GM12872 (cell line): ENCODE measurements at regions not wholly inside any gene's neighbourhood (a gene's known extent, or its start where the extent isn't known, plus 50 kb on each side); places are given as distances from the start of the nearest gene placed in this dataset.

Experiments
- TF ChIP-seq, protein P1 (sequence below): IDR thresholded peaks from 3 replicates; pipeline ENCODE4 v1.5.1; 2011; ENCODE audit warnings: low read depth, mild to moderate bottlenecking, low read length, moderate library complexity; ENCODE audit not compliant: insufficient read depth

GRCh38 chr22:22955276-22955798 lies 67.7 kb downstream of the IGLL5 start:
- TF ChIP-seq, protein P1, sequence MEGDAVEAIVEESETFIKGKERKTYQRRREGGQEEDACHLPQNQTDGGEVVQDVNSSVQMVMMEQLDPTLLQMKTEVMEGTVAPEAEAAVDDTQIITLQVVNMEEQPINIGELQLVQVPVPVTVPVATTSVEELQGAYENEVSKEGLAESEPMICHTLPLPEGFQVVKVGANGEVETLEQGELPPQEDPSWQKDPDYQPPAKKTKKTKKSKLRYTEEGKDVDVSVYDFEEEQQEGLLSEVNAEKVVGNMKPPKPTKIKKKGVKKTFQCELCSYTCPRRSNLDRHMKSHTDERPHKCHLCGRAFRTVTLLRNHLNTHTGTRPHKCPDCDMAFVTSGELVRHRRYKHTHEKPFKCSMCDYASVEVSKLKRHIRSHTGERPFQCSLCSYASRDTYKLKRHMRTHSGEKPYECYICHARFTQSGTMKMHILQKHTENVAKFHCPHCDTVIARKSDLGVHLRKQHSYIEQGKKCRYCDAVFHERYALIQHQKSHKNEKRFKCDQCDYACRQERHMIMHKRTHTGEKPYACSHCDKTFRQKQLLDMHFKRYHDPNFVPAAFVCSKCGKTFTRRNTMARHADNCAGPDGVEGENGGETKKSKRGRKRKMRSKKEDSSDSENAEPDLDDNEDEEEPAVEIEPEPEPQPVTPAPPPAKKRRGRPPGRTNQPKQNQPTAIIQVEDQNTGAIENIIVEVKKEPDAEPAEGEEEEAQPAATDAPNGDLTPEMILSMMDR: no peak

GRCh38 chr22:22955866-22956535 lies 68.4 kb downstream of the IGLL5 start:
- TF ChIP-seq, protein P1: peak; percentile 84

GRCh38 chr22:22957090-22957489 lies 69.5 kb downstream of the IGLL5 start:
- TF ChIP-seq, protein P1: no peak

DNA sequence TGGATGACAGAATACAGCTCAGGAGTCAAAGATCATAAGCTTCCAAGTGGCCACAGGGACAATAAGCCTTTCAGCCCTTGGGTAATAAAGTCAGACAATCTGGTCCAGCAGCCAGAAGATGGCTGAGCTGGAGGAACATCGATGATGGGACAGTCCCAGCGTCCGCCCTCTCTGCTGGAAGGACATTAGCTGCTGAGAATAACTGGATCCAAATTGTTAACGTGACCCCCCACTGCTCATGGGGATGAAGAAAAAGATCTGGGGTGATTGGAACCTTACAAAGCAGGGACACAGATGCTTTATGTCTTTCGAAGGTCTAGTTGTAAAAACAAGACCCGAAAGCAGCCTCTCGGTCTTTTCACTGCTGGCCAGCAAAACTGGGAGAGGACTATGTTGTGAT lies 71.0 kb downstream of the IGLL5 start:
- TF ChIP-seq, protein P1: no peak

- TF ChIP-seq, protein P1: peak; percentile 78
These were observed 71.7 kb downstream of the IGLL5 start for GRCh38 chr22:22959147-22959827.

GRCh38 chr22:22960307-22960706 lies 72.7 kb downstream of the IGLL5 start:
- TF ChIP-seq, protein P1: no peak

GRCh38 chr22:22961574-22961973 lies 74.0 kb downstream of the IGLL5 start:
- TF ChIP-seq, protein P1: no peak
